DOHH2 (cell line): ENCODE measurements at regions not wholly inside any gene's neighbourhood (a gene's known extent, or its start where the extent isn't known, plus 50 kb on each side); places are given as distances from the start of the nearest gene placed in this dataset.
A peak's percentile ranks its signal among the peaks of the same experiment; 100 is the strongest.

Experiments
- H3F3A ChIP-seq: fragments of 200-600 bp; sonication (generic), shearing (Covaris generic); 2 replicates; pipeline ENCODE4 v1.6.0; 2016; ENCODE audit warnings: antibody characterized with exemption, mild to moderate bottlenecking; ENCODE audit not compliant: control insufficient read depth, insufficient read depth
- H3K27ac ChIP-seq: fragments of 200-600 bp; sonication (generic); 2 replicates; pipeline ENCODE4 v1.5.1; 2014; ENCODE audit warnings: low read depth, mild to moderate bottlenecking, low read length, moderate library complexity
- H3K27me3 ChIP-seq: fragments of 200-600 bp; sonication (generic); 2 replicates; pipeline ENCODE4 v1.6.1; 2014; ENCODE audit warnings: mild to moderate bottlenecking, low read length, mixed read lengths; ENCODE audit not compliant: control insufficient read depth
- H3K36me3 ChIP-seq: fragments of 200-600 bp; sonication (generic); 2 replicates; pipeline ENCODE4 v1.6.1; 2014; ENCODE audit warnings: mild to moderate bottlenecking, low read length, moderate library complexity, mixed read lengths; ENCODE audit not compliant: control insufficient read depth
- H3K4me1 ChIP-seq: fragments of 200-600 bp; sonication (generic); 2 replicates; pipeline ENCODE4 v1.6.1; 2014; ENCODE audit warnings: mild to moderate bottlenecking, low read length, mixed read lengths; ENCODE audit not compliant: control insufficient read depth
- H3K4me2 ChIP-seq: fragments of 200-600 bp; sonication (generic); 2 replicates; pipeline ENCODE4 v1.6.0; 2014; ENCODE audit warnings: mild to moderate bottlenecking, low read length, moderate library complexity
- H3K4me3 ChIP-seq: fragments of 200-600 bp; sonication (generic); 2 replicates; pipeline ENCODE4 v1.5.1; 2014; ENCODE audit warnings: mild to moderate bottlenecking, low read length, mixed read lengths
- H3K79me2 ChIP-seq: fragments of 200-600 bp; sonication (generic); 2 replicates; pipeline ENCODE4 v1.6.1; 2014; ENCODE audit warnings: mild to moderate bottlenecking, low read length, mixed read lengths; ENCODE audit not compliant: control insufficient read depth
- H3K9me2 ChIP-seq: fragments of 200-600 bp; sonication (generic); replicated peaks from 2 replicates; pipeline ENCODE4 v1.6.1; 2014; ENCODE audit warnings: mild to moderate bottlenecking, low read length, mixed read lengths; ENCODE audit not compliant: control insufficient read depth
- H3K9me3 ChIP-seq: fragments of 200-600 bp; sonication (generic); 2 replicates; pipeline ENCODE4 v1.6.1; 2014; ENCODE audit warnings: antibody characterized with exemption, low read length, mixed read lengths; ENCODE audit not compliant: control insufficient read depth, insufficient read depth
- H4K20me1 ChIP-seq: fragments of 200-600 bp; sonication (generic); 2 replicates; pipeline ENCODE4 v1.6.0; 2014; ENCODE audit warnings: low read depth, mild to moderate bottlenecking, antibody characterized with exemption, low read length, moderate library complexity; ENCODE audit not compliant: control insufficient read depth, insufficient read depth
- EZH2phosphoT487 ChIP-seq: fragments of 200-600 bp; sonication (generic); IDR thresholded peaks from 2 replicates; pipeline ENCODE4 v1.6.1; 2017; ENCODE audit warnings: borderline replicate concordance, mild to moderate bottlenecking, antibody characterized with exemption, low read length, moderate library complexity, mixed read lengths
- TF ChIP-seq, protein P1 (sequence below): fragments of 200-600 bp; sonication (generic); IDR thresholded peaks from one replicate; pipeline ENCODE4 v1.5.1; 2014; ENCODE audit warnings: antibody characterized with exemption, mild to moderate bottlenecking, low read depth, low read length; ENCODE audit not compliant: poor library complexity, severe bottlenecking

DNA sequence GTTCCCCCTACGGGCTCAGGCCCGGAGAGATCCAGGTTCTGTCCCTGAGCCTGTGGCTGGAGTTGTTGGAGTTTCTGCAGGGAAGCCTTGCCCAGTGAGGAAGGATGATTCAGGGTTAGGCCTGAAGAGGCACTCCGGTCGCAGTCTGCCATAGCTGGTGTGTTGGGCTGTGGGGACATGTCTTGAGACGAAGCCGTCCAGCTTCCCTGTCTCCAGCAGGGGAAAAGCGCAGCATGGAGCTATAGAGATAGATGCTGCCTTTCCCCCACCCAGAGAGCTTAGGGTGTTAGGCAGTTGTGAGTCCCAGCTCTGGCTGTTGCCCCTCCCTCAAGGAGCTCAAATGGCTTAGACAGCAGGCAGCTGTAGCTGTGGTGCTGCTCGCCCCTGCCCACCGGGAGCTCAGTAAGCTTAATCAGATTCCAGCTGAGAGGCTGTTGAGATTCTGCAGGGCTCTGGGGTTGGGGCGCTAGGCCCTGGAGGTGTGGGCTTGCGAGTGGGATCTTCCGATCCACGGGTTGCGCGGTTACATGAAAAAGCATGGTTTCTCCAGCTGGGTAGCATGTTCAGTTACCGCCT is 103.9 kb downstream of the PMAIP1 start:
- peaks cover 3% of the 10 kb centered on the region; the same call in 1 of the 2 replicates for H3K27me3 ChIP-seq
- H4K20me1 ChIP-seq, result no peaks in the 10 kb centered on the region
- H3K4me1 ChIP-seq, result no peaks in the 10 kb centered on the region
- no peaks in the 10 kb centered on the region for H3K79me2 ChIP-seq
- H3K9me3 ChIP-seq, result no peaks in the 10 kb centered on the region
- TF ChIP-seq, protein P1, sequence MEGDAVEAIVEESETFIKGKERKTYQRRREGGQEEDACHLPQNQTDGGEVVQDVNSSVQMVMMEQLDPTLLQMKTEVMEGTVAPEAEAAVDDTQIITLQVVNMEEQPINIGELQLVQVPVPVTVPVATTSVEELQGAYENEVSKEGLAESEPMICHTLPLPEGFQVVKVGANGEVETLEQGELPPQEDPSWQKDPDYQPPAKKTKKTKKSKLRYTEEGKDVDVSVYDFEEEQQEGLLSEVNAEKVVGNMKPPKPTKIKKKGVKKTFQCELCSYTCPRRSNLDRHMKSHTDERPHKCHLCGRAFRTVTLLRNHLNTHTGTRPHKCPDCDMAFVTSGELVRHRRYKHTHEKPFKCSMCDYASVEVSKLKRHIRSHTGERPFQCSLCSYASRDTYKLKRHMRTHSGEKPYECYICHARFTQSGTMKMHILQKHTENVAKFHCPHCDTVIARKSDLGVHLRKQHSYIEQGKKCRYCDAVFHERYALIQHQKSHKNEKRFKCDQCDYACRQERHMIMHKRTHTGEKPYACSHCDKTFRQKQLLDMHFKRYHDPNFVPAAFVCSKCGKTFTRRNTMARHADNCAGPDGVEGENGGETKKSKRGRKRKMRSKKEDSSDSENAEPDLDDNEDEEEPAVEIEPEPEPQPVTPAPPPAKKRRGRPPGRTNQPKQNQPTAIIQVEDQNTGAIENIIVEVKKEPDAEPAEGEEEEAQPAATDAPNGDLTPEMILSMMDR, result no peak
- TF ChIP-seq EZH2phosphoT487, result no peak
- no peaks in the 10 kb centered on the region for H3K9me2 ChIP-seq
- H3K36me3 ChIP-seq, result no peaks in the 10 kb centered on the region
- H3K4me2 ChIP-seq, result no peak overlapping the region
- H3K27ac ChIP-seq, result no peak overlapping the region
- no peak overlapping the region for H3K4me3 ChIP-seq
- H3F3A ChIP-seq, result no peaks in the 10 kb centered on the region

GRCh38 chr18:59996370-59996966 is 96.7 kb downstream of the PMAIP1 start:
- Histone ChIP-seq H3K79me2 (no peaks in the 10 kb centered on the region), H3K27ac (no peak overlapping the region), H3K4me1 (no peaks in the 10 kb centered on the region), H3F3A (no peaks in the 10 kb centered on the region), H3K4me3 (no peak overlapping the region), H3K4me2 (no peak overlapping the region), H3K9me3 (no peaks in the 10 kb centered on the region), H3K9me2 (no peaks in the 10 kb centered on the region), H3K27me3 (peaks cover 5% of the 10 kb centered on the region; the same call in 1 of the 2 replicates), H3K36me3 (no peaks in the 10 kb centered on the region), H4K20me1 (no peaks in the 10 kb centered on the region)
- TF ChIP-seq EZH2phosphoT487, result no peak
- TF ChIP-seq, protein P1, result peak; percentile 89

GRCh38 chr18:59994357-59994756 is 94.6 kb downstream of the PMAIP1 start:
- Histone ChIP-seq H3K36me3 (no peaks in the 10 kb centered on the region), H3K4me1 (no peaks in the 10 kb centered on the region), H3F3A (no peaks in the 10 kb centered on the region), H3K27me3 (peaks cover 11% of the 10 kb centered on the region), H3K27ac (no peak overlapping the region), H3K4me2 (no peak overlapping the region), H3K79me2 (no peaks in the 10 kb centered on the region), H4K20me1 (no peaks in the 10 kb centered on the region), H3K4me3 (no peak overlapping the region), H3K9me2 (no peaks in the 10 kb centered on the region), H3K9me3 (no peaks in the 10 kb centered on the region)
- no peak for TF ChIP-seq EZH2phosphoT487
- TF ChIP-seq, protein P1, result peak; percentile 54
